HG02798 (cell line): ENCODE measurements at regions not wholly inside any gene's neighbourhood (a gene's known extent, or its start where the extent isn't known, plus 50 kb on each side); places are given as distances from the start of the nearest gene placed in this dataset.

Source experiments
- ATAC-seq: cut with Tn5 transposase; IDR thresholded peaks from one replicate; pipeline ENCODE4 v1.9.1; 2021; ENCODE audit warnings: mild to moderate bottlenecking; ENCODE audit not compliant: unreplicated experiment, poor library complexity

- ATAC-seq = no peak
These were observed 1138.1 kb downstream of the ARAP2 start for GRCh38 chr4:35106091-35106734.

GRCh38 chr4:35124106-35124505 lies 1120.2 kb downstream of the ARAP2 start:
- no peak for ATAC-seq

GRCh38 chr4:35125995-35126712 lies 1118.2 kb downstream of the ARAP2 start:
- ATAC-seq = no peak

GRCh38 chr4:35138449-35138848 lies 1105.9 kb downstream of the ARAP2 start:
- no peak for ATAC-seq

- ATAC-seq = no peak
These were observed 1096.6 kb downstream of the ARAP2 start for GRCh38 chr4:35147761-35148160.

- peak; percentile 46 for ATAC-seq
These were observed 1092.3 kb downstream of the ARAP2 start for GRCh38 chr4:35151816-35152572.

- no peak for ATAC-seq
These were observed 1081.1 kb downstream of the ARAP2 start for GRCh38 chr4:35163168-35163567.

GRCh38 chr4:35164063-35164462 lies 1080.3 kb downstream of the ARAP2 start:
- no peak for ATAC-seq

- no peak for ATAC-seq
These were observed 1077.8 kb downstream of the ARAP2 start for GRCh38 chr4:35166466-35166865.

GRCh38 chr4:35167385-35167784 lies 1076.9 kb downstream of the ARAP2 start:
- ATAC-seq = no peak

- no peak for ATAC-seq
These were observed 1068.8 kb downstream of the ARAP2 start for GRCh38 chr4:35175487-35175886.

GRCh38 chr4:35175894-35176293 lies 1068.4 kb downstream of the ARAP2 start:
- ATAC-seq = no peak

- ATAC-seq = no peak
These were observed 1061.9 kb downstream of the ARAP2 start for GRCh38 chr4:35182451-35182850.

- no peak for ATAC-seq
These were observed 1054.2 kb downstream of the ARAP2 start for GRCh38 chr4:35189988-35190613.

GRCh38 chr4:35201403-35201802 lies 1042.9 kb downstream of the ARAP2 start:
- ATAC-seq = no peak

- ATAC-seq = no peak
These were observed 1027.7 kb downstream of the ARAP2 start for GRCh38 chr4:35216636-35217035.

GRCh38 chr4:35217331-35217730 lies 1027.0 kb downstream of the ARAP2 start:
- ATAC-seq = no peak

GRCh38 chr4:35228313-35228712 lies 1016.0 kb downstream of the ARAP2 start:
- no peak for ATAC-seq

GRCh38 chr4:35229021-35229420 lies 1015.3 kb downstream of the ARAP2 start:
- no peak for ATAC-seq

GRCh38 chr4:35237924-35238323 lies 1006.4 kb downstream of the ARAP2 start:
- ATAC-seq = no peak

GRCh38 chr4:35238793-35239192 lies 1005.5 kb downstream of the ARAP2 start:
- ATAC-seq = no peak
